Activated naive CD4-positive, alpha-beta T cell treated with Interleukin-2 at 50 U/mL for 16 hours (primary cell): ENCODE measurements at regions not wholly inside any gene's neighbourhood (a gene's known extent, or its start where the extent isn't known, plus 50 kb on each side); places are given as distances from the start of the nearest gene placed in this dataset.

Experiments
- DNase-seq: peaks from one replicate; pipeline ENCODE4 v3.0.0-alpha.2; 2020

- no peak for DNase-seq
Observed at GRCh38 chr21:28447462-28447861, 545.2 kb downstream of the LTN1 start.

GRCh38 chr21:28445141-28445830 lies 547.4 kb downstream of the LTN1 start:
- no peak for DNase-seq

GRCh38 chr21:28444557-28444956 lies 548.1 kb downstream of the LTN1 start:
- DNase-seq, result no peak

GRCh38 chr21:28444111-28444510 lies 548.6 kb downstream of the LTN1 start:
- no peak for DNase-seq

GRCh38 chr21:28442624-28443023 lies 550.1 kb downstream of the LTN1 start:
- no peak for DNase-seq

- DNase-seq, result no peak
Observed at GRCh38 chr21:28442085-28442484, 550.6 kb downstream of the LTN1 start.

- no peak for DNase-seq
Observed at GRCh38 chr21:28439788-28440187, 552.9 kb downstream of the LTN1 start.

- DNase-seq, result no peak
Observed at GRCh38 chr21:28439251-28439650, 553.4 kb downstream of the LTN1 start.

- no peak for DNase-seq
Observed at GRCh38 chr21:28437061-28437460, 555.6 kb downstream of the LTN1 start.

- no peak for DNase-seq
Observed at GRCh38 chr21:28436286-28436932, 556.3 kb downstream of the LTN1 start.

- no peak for DNase-seq
Observed at GRCh38 chr21:28431527-28432200, 561.0 kb downstream of the LTN1 start.

GRCh38 chr21:28431022-28431421 lies 561.7 kb downstream of the LTN1 start:
- no peak for DNase-seq

- no peak for DNase-seq
Observed at GRCh38 chr21:28429161-28429560, 563.5 kb downstream of the LTN1 start.

- no peak for DNase-seq
Observed at GRCh38 chr21:28427394-28428022, 565.2 kb downstream of the LTN1 start.

GRCh38 chr21:28426545-28426944 lies 566.1 kb downstream of the LTN1 start:
- DNase-seq, result no peak

GRCh38 chr21:28423521-28424190 lies 569.0 kb downstream of the LTN1 start:
- DNase-seq, result no peak

- DNase-seq, result no peak
Observed at GRCh38 chr21:28421716-28422524, 570.8 kb downstream of the LTN1 start.

GRCh38 chr21:28419811-28420210 lies 572.9 kb downstream of the LTN1 start:
- DNase-seq, result no peak

- no peak for DNase-seq
Observed at GRCh38 chr21:28418726-28419514, 573.8 kb downstream of the LTN1 start.

- no peak for DNase-seq
Observed at GRCh38 chr21:28410256-28410655, 582.4 kb downstream of the LTN1 start.

GRCh38 chr21:28402616-28402989 lies 590.1 kb downstream of the LTN1 start:
- DNase-seq, result no peak
